Neural crest cell (in vitro differentiated cells): ENCODE measurements at regions not wholly inside any gene's neighbourhood (a gene's known extent, or its start where the extent isn't known, plus 50 kb on each side); places are given as distances from the start of the nearest gene placed in this dataset.

Source experiments
- DNase-seq: peaks from one replicate; pipeline ENCODE4 v3.0.0; 2021; ENCODE audit warnings: low read depth, mixed read lengths, low spot score
- H3K27ac Mint-ChIP-seq: one replicate; pipeline ENCODE4 v1.8.0; 2021; ENCODE audit warnings: mild to moderate bottlenecking, mixed read lengths; ENCODE audit not compliant: unreplicated experiment
- H3K27me3 Mint-ChIP-seq: 2 replicates; pipeline ENCODE4 v1.8.0; 2021; ENCODE audit warnings: low read depth, mild to moderate bottlenecking, mixed read lengths
- H3K36me3 Mint-ChIP-seq: 2 replicates; pipeline ENCODE4 v1.8.0; 2021; ENCODE audit warnings: low read depth, mild to moderate bottlenecking, mixed read lengths
- H3K4me1 Mint-ChIP-seq: 2 replicates; pipeline ENCODE4 v1.8.0; 2021; ENCODE audit warnings: mixed read lengths
- H3K4me3 Mint-ChIP-seq: one replicate; pipeline ENCODE4 v1.8.0; 2021; ENCODE audit warnings: mild to moderate bottlenecking, mixed read lengths
- H3K9me3 Mint-ChIP-seq: 2 replicates; pipeline ENCODE4 v1.8.0; 2021; ENCODE audit warnings: mixed read lengths
- CTCF ChIP-seq: fragments of 200-600 bp; sonication (generic); conservative IDR thresholded peaks from 2 replicates; pipeline ENCODE4 v1.5.0; 2021; ENCODE audit warnings: antibody characterized with exemption, mild to moderate bottlenecking

- TF ChIP-seq CTCF = no peak
- H3K4me1 Mint-ChIP-seq = no peaks in the 10 kb centered on the region
- H3K27me3 Mint-ChIP-seq = no peaks in the 10 kb centered on the region
- no peak for DNase-seq
- H3K4me3 Mint-ChIP-seq = no peak overlapping the region
- H3K36me3 Mint-ChIP-seq = no peaks in the 10 kb centered on the region
- H3K9me3 Mint-ChIP-seq = no peaks in the 10 kb centered on the region
- no peak overlapping the region for H3K27ac Mint-ChIP-seq
These were observed 157.3 kb upstream of the CDK1 start for GRCh38 chr10:60621018-60621417.

GRCh38 chr10:60618861-60619260 is 159.4 kb upstream of the CDK1 start:
- Mint-ChIP-seq H3K27me3 (no peaks in the 10 kb centered on the region), H3K4me1 (no peaks in the 10 kb centered on the region), H3K9me3 (no peaks in the 10 kb centered on the region), H3K36me3 (no peaks in the 10 kb centered on the region), H3K27ac (peak overlapping the region; percentile 52), H3K4me3 (no peak overlapping the region)
- no peak for DNase-seq
- TF ChIP-seq CTCF = no peak

GRCh38 chr10:60615541-60615940 is 162.7 kb upstream of the CDK1 start:
- H3K27me3 Mint-ChIP-seq = no peaks in the 10 kb centered on the region
- TF ChIP-seq CTCF = no peak
- DNase-seq = no peak
- H3K4me1 Mint-ChIP-seq = no peaks in the 10 kb centered on the region
- no peaks in the 10 kb centered on the region for H3K9me3 Mint-ChIP-seq
- no peaks in the 10 kb centered on the region for H3K36me3 Mint-ChIP-seq
- H3K4me3 Mint-ChIP-seq = no peak overlapping the region
- no peak overlapping the region for H3K27ac Mint-ChIP-seq

- DNase-seq = no peak
- Mint-ChIP-seq H3K4me3 (no peak overlapping the region), H3K36me3 (no peaks in the 10 kb centered on the region), H3K4me1 (no peaks in the 10 kb centered on the region), H3K27ac (no peak overlapping the region), H3K27me3 (no peaks in the 10 kb centered on the region), H3K9me3 (no peaks in the 10 kb centered on the region)
- no peak for TF ChIP-seq CTCF
These were observed 163.9 kb upstream of the CDK1 start for GRCh38 chr10:60614363-60614762.

- Mint-ChIP-seq H3K9me3 (no peaks in the 10 kb centered on the region), H3K27ac (no peak overlapping the region), H3K4me1 (no peaks in the 10 kb centered on the region), H3K4me3 (no peak overlapping the region), H3K27me3 (no peaks in the 10 kb centered on the region), H3K36me3 (no peaks in the 10 kb centered on the region)
- no peak for DNase-seq
- TF ChIP-seq CTCF = no peak
These were observed 164.8 kb upstream of the CDK1 start for GRCh38 chr10:60613434-60613833.

- TF ChIP-seq CTCF = no peak
- Mint-ChIP-seq H3K36me3 (no peaks in the 10 kb centered on the region), H3K9me3 (no peaks in the 10 kb centered on the region), H3K27me3 (no peaks in the 10 kb centered on the region), H3K4me1 (no peaks in the 10 kb centered on the region), H3K4me3 (no peak overlapping the region), H3K27ac (no peak overlapping the region)
- no peak for DNase-seq
These were observed 167.0 kb upstream of the CDK1 start for GRCh38 chr10:60611291-60611747.
